Right hindlimb (tissue), 1 donor: ENCODE measurements at regions not wholly inside any gene's neighbourhood (a gene's known extent, or its start where the extent isn't known, plus 50 kb on each side); places are given as distances from the start of the nearest gene placed in this dataset.
"Not testable (repeated sequence)": the region's sequence is repeated elsewhere in the genome, so short reads cannot be mapped to it uniquely, and the experiment has no call there.

Experiments used
- DNase-seq: peaks from one replicate; pipeline ENCODE4 v3.0.0-alpha.2; 2018

GRCh38 chrX:141520750-141521149 lies 63.8 kb downstream of the SPANXA1 start:
- DNase-seq, result not testable (repeated sequence)

GRCh38 chrX:141475788-141476187 lies 108.8 kb downstream of the SPANXA1 start:
- DNase-seq, result not testable (repeated sequence)

- DNase-seq, result no peak
These were observed 115.1 kb downstream of the SPANXA1 start for GRCh38 chrX:141469469-141469868.

- no peak for DNase-seq
These were observed 115.6 kb downstream of the SPANXA1 start for GRCh38 chrX:141468940-141469339.

- no peak for DNase-seq
These were observed 117.1 kb downstream of the SPANXA1 start for GRCh38 chrX:141467442-141467841.

GRCh38 chrX:141455103-141455502 lies 129.4 kb downstream of the SPANXA1 start:
- no peak for DNase-seq

- no peak for DNase-seq
These were observed 140.6 kb downstream of the SPANXA1 start for GRCh38 chrX:141443922-141444321.

GRCh38 chrX:141439651-141440050 lies 144.9 kb downstream of the SPANXA1 start:
- no peak for DNase-seq

- DNase-seq, result no peak
These were observed 168.6 kb downstream of the SPANXA1 start for GRCh38 chrX:141415889-141416288.

GRCh38 chrX:141405853-141406492 lies 163.7 kb upstream of the SPANXC start:
- no peak for DNase-seq

- DNase-seq, result no peak
These were observed 163.2 kb upstream of the SPANXC start for GRCh38 chrX:141405486-141405852.

GRCh38 chrX:141402897-141403610 lies 160.7 kb upstream of the SPANXC start:
- no peak for DNase-seq

- no peak for DNase-seq
These were observed 154.2 kb upstream of the SPANXC start for GRCh38 chrX:141396536-141396935.

GRCh38 chrX:141375011-141375760 lies 132.9 kb upstream of the SPANXC start:
- no peak for DNase-seq

GRCh38 chrX:141341743-141342142 lies 99.4 kb upstream of the SPANXC start:
- no peak for DNase-seq

- DNase-seq, result peak; percentile 20
These were observed 99.0 kb upstream of the SPANXC start for GRCh38 chrX:141341341-141341740.

- no peak for DNase-seq
These were observed 78.5 kb upstream of the SPANXC start for GRCh38 chrX:141320801-141321200.

- DNase-seq, result no peak
These were observed 72.1 kb upstream of the SPANXC start for GRCh38 chrX:141314441-141314840.

- no peak for DNase-seq
These were observed 58.7 kb upstream of the SPANXC start for GRCh38 chrX:141301017-141301416.
